ENCODE measurements at regions not wholly inside any gene's neighbourhood (a gene's known extent, or its start where the extent isn't known, plus 50 kb on each side); places are given as distances from the start of the nearest gene placed in this dataset.

GRCh38 chr4:80145739-80146138 is 51.6 kb upstream of the PRDM8 start:
- DNase-seq (ENCODE audit: low read depth): no peak

GRCh38 chr4:80144676-80145470 is 52.4 kb upstream of the PRDM8 start:
- DNase-seq (ENCODE audit: low read depth): no peak

- peak; percentile 95 for DNase-seq (ENCODE audit: low read depth)
These were observed 54.0 kb upstream of the PRDM8 start for GRCh38 chr4:80143307-80143679.

GRCh38 chr4:80142394-80143306 is 54.7 kb upstream of the PRDM8 start:
- DNase-seq (ENCODE audit: low read depth): peak; percentile 49

GRCh38 chr4:80141543-80141942 is 55.8 kb upstream of the PRDM8 start:
- DNase-seq (ENCODE audit: low read depth): no peak

GRCh38 chr4:80140194-80140593 is 57.1 kb upstream of the PRDM8 start:
- DNase-seq (ENCODE audit: low read depth): no peak

GRCh38 chr4:80139671-80140070 is 57.6 kb upstream of the PRDM8 start:
- DNase-seq (ENCODE audit: low read depth): no peak

GRCh38 chr4:80138551-80139538 is 58.5 kb upstream of the PRDM8 start:
- DNase-seq (ENCODE audit: low read depth): no peak

- no peak for DNase-seq (ENCODE audit: low read depth)
These were observed 59.7 kb upstream of the PRDM8 start for GRCh38 chr4:80137631-80138030.

- DNase-seq (ENCODE audit: low read depth): no peak
These were observed 61.0 kb upstream of the PRDM8 start for GRCh38 chr4:80136270-80136669.

- DNase-seq (ENCODE audit: low read depth): no peak
These were observed 61.6 kb upstream of the PRDM8 start for GRCh38 chr4:80135702-80136058.

GRCh38 chr4:80134936-80135701 is 62.1 kb upstream of the ANTXR2 start:
- DNase-seq (ENCODE audit: low read depth): no peak

GRCh38 chr4:80133240-80133783 is 60.3 kb upstream of the ANTXR2 start:
- no peak for DNase-seq (ENCODE audit: low read depth)

- DNase-seq (ENCODE audit: low read depth): no peak
These were observed 56.8 kb upstream of the ANTXR2 start for GRCh38 chr4:80129785-80130184.

- no peak for DNase-seq (ENCODE audit: low read depth)
These were observed 55.9 kb upstream of the ANTXR2 start for GRCh38 chr4:80128941-80129340.

GRCh38 chr4:80127870-80128419 is 54.9 kb upstream of the ANTXR2 start:
- DNase-seq (ENCODE audit: low read depth): no peak

- no peak for DNase-seq (ENCODE audit: low read depth)
These were observed 53.4 kb upstream of the ANTXR2 start for GRCh38 chr4:80126435-80126834.

- no peak for DNase-seq (ENCODE audit: low read depth)
These were observed 52.5 kb upstream of the ANTXR2 start for GRCh38 chr4:80125252-80126177.

All from CMK (cell line).